ENCODE measurements at regions not wholly inside any gene's neighbourhood (a gene's known extent, or its start where the extent isn't known, plus 50 kb on each side); places are given as distances from the start of the nearest gene placed in this dataset.
A peak's percentile ranks its signal among the peaks of the same experiment; 100 is the strongest.

- intact Hi-C loops (cut with micrococcal nuclease), result no loop called here
- POLR2A ChIA-PET (ENCODE audit: unreplicated experiment), result no interaction called here
- no peak overlapping the region for H3K9ac ChIP-seq (ENCODE audit: low read depth, low read length)
- no peak overlapping the region for H3K4me3 ChIP-seq (ENCODE audit: insufficient read depth, low read depth, low read length)
- CTCF ChIA-PET, result no interaction called here
- H2BK120ac ChIP-seq (ENCODE audit: low read depth, low read length), result peak overlapping the region; percentile 74
- 0 out of 2 replicates have a peak overlapping the region, but pooled peaks have one; percentile 36 for H3K14ac ChIP-seq (replicated peaks; ENCODE audit: low read depth, low read length)
- H3K18ac ChIP-seq (ENCODE audit: low read depth, low read length), result peak overlapping the region; percentile 41; the same call in 1 of the 2 replicates
- dilution Hi-C loops (cut with HindIII; ENCODE audit: low sequenced_read_pairs, unreplicated experiment), result no loop called here
- no peak overlapping the region for H3K4me2 ChIP-seq (ENCODE audit: low read depth, low read length)
- H4K20me1 ChIP-seq (ENCODE audit: insufficient read depth, low read length), result no peaks in the 10 kb centered on the region
- peak overlapping the region; percentile 32; the same call in 1 of the 2 replicates for H4K5ac ChIP-seq (ENCODE audit: low read depth, low read length)
- in situ Hi-C loops (cut with MboI; ENCODE audit: low sequenced_read_pairs), result no loop called here
- peaks cover 7% of the 10 kb centered on the region; the same call in 1 of the 2 replicates for H3K4me1 ChIP-seq (ENCODE audit: control insufficient read depth, insufficient read depth, low read length)
- H3K56ac ChIP-seq (ENCODE audit: extremely low read depth, insufficient read depth, low read length), result no peak overlapping the region
- ATAC-seq (ENCODE audit: low read depth) (no peak), DNase-seq (peak; percentile 4)
- H2BK20ac ChIP-seq (ENCODE audit: low read depth, low read length), result peak overlapping the region; percentile 94; the same call in 1 of the 2 replicates
- H2BK5ac ChIP-seq (ENCODE audit: low read depth, low read length, poor library complexity, severe bottlenecking), result peak overlapping the region; percentile 21
- H3K9me3 ChIP-seq (ENCODE audit: control insufficient read depth, insufficient read depth, low read length), result peaks cover 5% of the 10 kb centered on the region; the same call in 1 of the 2 replicates
- H3K23ac ChIP-seq (ENCODE audit: low read depth, low read length), result no peak overlapping the region
- peak overlapping the region in 1 of 2 experiments; percentile 24; a peak in 1 of 4 replicates for H4K8ac ChIP-seq (ENCODE audit: low read depth in 2 of 2, low read length in 2 of 2)
- no peaks in the 10 kb centered on the region; the same call in 1 of the 2 replicates for H3K27me3 ChIP-seq (ENCODE audit: control insufficient read depth, insufficient read depth, low read length)
- no peak overlapping the region for H2AFZ ChIP-seq (replicated peaks; ENCODE audit: low read length, poor library complexity)
- no peak overlapping the region for H3K27ac ChIP-seq (ENCODE audit: insufficient read depth, low read length)
- no peaks in the 10 kb centered on the region for H3K79me1 ChIP-seq (ENCODE audit: low read depth in 1 of 2, low read length in 2 of 2)
- H2AK9ac ChIP-seq (replicated peaks; ENCODE audit: low read depth, low read length, poor library complexity), result no peak overlapping the region
- H3K4ac ChIP-seq (ENCODE audit: low read depth, low read length), result peak overlapping the region; percentile 64; the same call in 1 of the 2 replicates
- no CpG with 5 or more reads among the region's 4 CpGs for WGBS, 2 experiments (ENCODE audit: extremely low coverage in 2 of 2, insufficient read length in 1 of 2)
- peak overlapping the region; percentile 43 for H2AK5ac ChIP-seq (ENCODE audit: low read depth, low read length)
- no peak overlapping the region for H4K91ac ChIP-seq (ENCODE audit: insufficient read depth, low read depth, low read length)
- TF ChIP-seq POLR2A (IDR thresholded peaks at IDR 0.05; ENCODE audit: low read depth, low read length), result no peak
- no peak for TF ChIP-seq CEBPB (IDR thresholded peaks at IDR 0.05; ENCODE audit: low read depth, low read length)
- no peak for TF ChIP-seq MAZ (IDR thresholded peaks at IDR 0.05; ENCODE audit: borderline replicate concordance, low read depth, low read length)
- TF ChIP-seq SMC3 (IDR thresholded peaks at IDR 0.05; ENCODE audit: low read depth, low read length), result no peak
- no peak for TF ChIP-seq USF2 (IDR thresholded peaks at IDR 0.05; ENCODE audit: low read depth, low read length)
- no peak for TF ChIP-seq CTCF (conservative IDR thresholded peaks at IDR 0.05; ENCODE audit: low read depth, low read length)
- TF ChIP-seq RCOR1 (IDR thresholded peaks at IDR 0.05; ENCODE audit: insufficient replicate concordance, low read length), result no peak
- no peak for TF ChIP-seq RFX5 (IDR thresholded peaks at IDR 0.05; ENCODE audit: low read depth, low read length)
- no peak for TF ChIP-seq FOS (IDR thresholded peaks at IDR 0.05; ENCODE audit: low read depth, low read length)
- peaks cover 4% of the 10 kb centered on the region; the same call in 1 of the 2 replicates for H3K9me1 ChIP-seq (ENCODE audit: insufficient read depth, low read length)
- H3K36me3 ChIP-seq (ENCODE audit: control insufficient read depth, insufficient read depth, low read length), result no peaks in the 10 kb centered on the region
- peak overlapping the region; percentile 65; the same call in 1 of the 3 replicates for H2BK15ac ChIP-seq (ENCODE audit: low read depth, low read length)
- no TSS peak for BruUV-seq (replicated peaks)
Observed at GRCh38 chr11:34789196-34789834, 126.9 kb downstream of the APIP start.
